Peyer's patch (tissue), 4 donors: ENCODE measurements at regions not wholly inside any gene's neighbourhood (a gene's known extent, or its start where the extent isn't known, plus 50 kb on each side); places are given as distances from the start of the nearest gene placed in this dataset.
"Not testable (repeated sequence)": the region's sequence is repeated elsewhere in the genome, so short reads cannot be mapped to it uniquely, and the experiment has no call there.

Experiments
- CTCF ChIP-seq, 6 experiments: fragments of 450-650 bp in 4 of 6; fragments of 200-600 bp in 2 of 6; sonication (generic) in 1 of 6; IDR thresholded peaks; one replicate each; pipeline ENCODE4 v1.5.1; 2017 to 2019; ENCODE audit warnings: antibody characterized with exemption in 6 of 6, mild to moderate bottlenecking in 3 of 6, moderate library complexity in 1 of 6
- POLR2A ChIP-seq, 2 donors: fragments of 450-650 bp; IDR thresholded peaks; one replicate each; pipeline ENCODE4 v1.5.1; 2017; ENCODE audit warnings: antibody characterized with exemption in 2 of 2, mild to moderate bottlenecking in 2 of 2, moderate library complexity in 2 of 2

- TF ChIP-seq CTCF, POLR2A (IDR thresholded peaks at IDR 0.05): not testable (repeated sequence)
Measured at GRCh38 chr15:20420710-20421109, 120.9 kb downstream of the GOLGA6L6 start.
